Psoas muscle (tissue), 7 donors: ENCODE measurements at regions not wholly inside any gene's neighbourhood (a gene's known extent, or its start where the extent isn't known, plus 50 kb on each side); places are given as distances from the start of the nearest gene placed in this dataset.

ENCODE experiments used
- ATAC-seq, 4 donors: fragments of 200-7000 bp; cut with Tn5 transposase; one replicate each; pipeline ENCODE4 v1.9.1; 2020; ENCODE audit warnings: moderate library complexity in 3 of 4, mild to moderate bottlenecking in 2 of 4
- DNase-seq, 2 donors: peaks; one replicate each; pipeline ENCODE4 v3.0.0-alpha.2; 2020
- H3K27ac ChIP-seq: fragments of 200-600 bp; one replicate; pipeline ENCODE4 v1.8.0; 2022
- H3K27me3 ChIP-seq, 3 donors: fragments of 200-600 bp in 1 of 3; one replicate each; pipeline versions ENCODE4 v1.6.1 to v1.8.0; 2013 to 2022; ENCODE audit warnings: low read length in 2 of 3, mild to moderate bottlenecking in 2 of 3, moderate library complexity in 1 of 3; ENCODE audit not compliant: insufficient read depth in 3 of 3
- H3K36me3 ChIP-seq, 2 donors: fragments of 200-600 bp in 1 of 2; one replicate each; pipeline versions ENCODE4 v1.6.1 to v1.8.0; 2013 to 2022; ENCODE audit warnings: low read depth in 1 of 2, mild to moderate bottlenecking in 1 of 2, moderate library complexity in 1 of 2; ENCODE audit not compliant: insufficient read depth in 1 of 2
- H3K4me1 ChIP-seq: fragments of 200-600 bp; one replicate; pipeline ENCODE4 v1.8.0; 2022
- H3K4me3 ChIP-seq: fragments of 200-600 bp; one replicate; pipeline ENCODE4 v1.8.0; 2022; ENCODE audit warnings: mild to moderate bottlenecking
- H3K9me3 ChIP-seq: fragments of 200-600 bp; one replicate; pipeline ENCODE4 v1.8.0; 2022
- WGBS, 3 donors: extraction: QIAGEN DNeasy Blood & Tissue Kit; methylation state at CpG; one replicate each; pipeline versions ENCODE4 v1.1.6 to v1.1.7; 2013; 5-methylcytosine and 5-hydroxymethylcytosine counted together
- intact Hi-C, 2 donors: fragments of 100-400 bp; cut with DNase I; formaldehyde crosslinking; loops; one replicate each; pipeline versions ENCODE4 v1.11.0 to v1.14.2; 2022
- TF ChIP-seq, protein P1 (sequence below): fragments of 200-600 bp; IDR thresholded peaks from one replicate; pipeline ENCODE4 v1.8.0; 2022; ENCODE audit warnings: antibody characterized with exemption
- donor health status: healthy with polysubstance abuse.
- donor health status: DM: no; HTN: no; CAD: no; lungs with moderate emphysema.
- donor health status: Bipolar disorder and iron deficiency.
- donor health status: healthy.
- donor health status: DM: yes; HTN: yes; CAD: no.
- donor health status: DM: no; HTN: no; CAD: no.
- donor health status: DM: yes; HTN: yes; CAD: no.

DNA sequence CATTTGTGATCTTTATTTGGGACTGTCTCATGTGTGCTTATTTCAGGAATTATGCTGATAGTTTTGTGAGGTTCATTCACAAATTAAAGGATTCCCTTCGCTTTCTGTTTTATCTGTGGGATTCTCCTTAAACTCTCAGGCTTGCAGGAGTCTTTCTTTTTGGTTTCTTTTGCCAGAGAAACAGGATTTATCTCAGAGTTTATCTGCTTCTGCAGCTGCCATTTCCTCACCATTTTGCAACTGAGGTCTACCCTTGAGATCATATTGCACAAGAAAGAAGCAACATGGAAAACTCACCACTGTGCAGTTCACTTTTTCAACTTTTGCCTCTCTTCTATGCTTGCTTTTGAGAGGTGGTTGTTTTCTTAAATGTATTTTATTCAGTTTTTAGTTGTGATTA, 201.0 kb downstream of the PRL start:
- Histone ChIP-seq H3K27me3 (no peaks in the 10 kb centered on the region), H3K4me1 (no peaks in the 10 kb centered on the region), H3K4me3 (no peak overlapping the region), H3K36me3 (no peaks in the 10 kb centered on the region), H3K9me3 (no peaks in the 10 kb centered on the region), H3K27ac (no peak overlapping the region)
- DNase-seq (no peak), ATAC-seq (no peak)
- WGBS, 3 donors = 74 to 88% (median 77%) methylated on average over 1 of the region's 1 CpG
- intact Hi-C loops = no loop called here
- TF ChIP-seq, protein P1, sequence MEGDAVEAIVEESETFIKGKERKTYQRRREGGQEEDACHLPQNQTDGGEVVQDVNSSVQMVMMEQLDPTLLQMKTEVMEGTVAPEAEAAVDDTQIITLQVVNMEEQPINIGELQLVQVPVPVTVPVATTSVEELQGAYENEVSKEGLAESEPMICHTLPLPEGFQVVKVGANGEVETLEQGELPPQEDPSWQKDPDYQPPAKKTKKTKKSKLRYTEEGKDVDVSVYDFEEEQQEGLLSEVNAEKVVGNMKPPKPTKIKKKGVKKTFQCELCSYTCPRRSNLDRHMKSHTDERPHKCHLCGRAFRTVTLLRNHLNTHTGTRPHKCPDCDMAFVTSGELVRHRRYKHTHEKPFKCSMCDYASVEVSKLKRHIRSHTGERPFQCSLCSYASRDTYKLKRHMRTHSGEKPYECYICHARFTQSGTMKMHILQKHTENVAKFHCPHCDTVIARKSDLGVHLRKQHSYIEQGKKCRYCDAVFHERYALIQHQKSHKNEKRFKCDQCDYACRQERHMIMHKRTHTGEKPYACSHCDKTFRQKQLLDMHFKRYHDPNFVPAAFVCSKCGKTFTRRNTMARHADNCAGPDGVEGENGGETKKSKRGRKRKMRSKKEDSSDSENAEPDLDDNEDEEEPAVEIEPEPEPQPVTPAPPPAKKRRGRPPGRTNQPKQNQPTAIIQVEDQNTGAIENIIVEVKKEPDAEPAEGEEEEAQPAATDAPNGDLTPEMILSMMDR = no peak

GRCh38 chr6:22098601-22099031, 198.2 kb downstream of the PRL start:
- Histone ChIP-seq H3K4me1 (no peaks in the 10 kb centered on the region), H3K36me3 (no peaks in the 10 kb centered on the region), H3K27me3 (no peaks in the 10 kb centered on the region), H3K4me3 (no peak overlapping the region), H3K9me3 (no peaks in the 10 kb centered on the region), H3K27ac (no peak overlapping the region)
- DNase-seq (no peak), ATAC-seq (no peak)
- intact Hi-C loops = no loop called here
- TF ChIP-seq, protein P1 = no peak

GRCh38 chr6:22099231-22099630, 197.6 kb downstream of the PRL start:
- Histone ChIP-seq H3K27me3 (no peaks in the 10 kb centered on the region), H3K4me3 (no peak overlapping the region), H3K4me1 (no peaks in the 10 kb centered on the region), H3K27ac (no peak overlapping the region), H3K9me3 (no peaks in the 10 kb centered on the region), H3K36me3 (no peaks in the 10 kb centered on the region)
- no peak for ATAC-seq
- TF ChIP-seq, protein P1 = no peak
- WGBS, 3 donors = 41 to 60% (median 42%) methylated on average over 7 of the region's 7 CpGs
- intact Hi-C loops = no loop called here
- DNase-seq = no peak

- H3K36me3 ChIP-seq = no peaks in the 10 kb centered on the region
- DNase-seq (no peak), ATAC-seq (no peak)
- H3K27me3 ChIP-seq = no peaks in the 10 kb centered on the region
- 74 to 79% (median 77%) methylated on average over 5 of the region's 5 CpGs for WGBS, 3 donors
- TF ChIP-seq, protein P1 = no peak
- H3K4me1 ChIP-seq = no peaks in the 10 kb centered on the region
- no peak overlapping the region for H3K27ac ChIP-seq
- H3K4me3 ChIP-seq = no peak overlapping the region
- intact Hi-C loops = no loop called here
- H3K9me3 ChIP-seq = no peaks in the 10 kb centered on the region
Observed at GRCh38 chr6:22099923-22100322, 196.9 kb downstream of the PRL start.

DNA sequence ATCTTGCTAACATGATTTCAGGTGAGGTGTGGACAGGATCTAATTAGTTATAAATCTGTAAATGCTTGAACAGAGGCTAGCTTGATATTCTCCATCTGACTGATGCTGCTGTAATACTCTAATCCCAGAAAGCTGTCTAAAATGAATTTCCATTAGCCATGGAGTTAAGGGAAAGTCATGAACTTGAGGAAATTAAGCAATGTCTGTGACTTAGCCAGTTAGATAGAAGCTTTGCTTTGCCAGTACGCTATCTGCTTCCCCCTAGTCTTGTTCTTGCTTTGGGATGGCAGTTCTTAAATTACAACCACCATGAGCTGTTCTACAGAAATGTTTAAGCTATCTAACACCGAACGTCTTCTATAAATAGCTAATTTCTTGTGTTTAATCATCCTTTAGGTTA, 195.7 kb downstream of the PRL start:
- no peak for ATAC-seq
- intact Hi-C loops = no loop called here
- H3K9me3 ChIP-seq = no peaks in the 10 kb centered on the region

More for the DNA sequence above, 195.7 kb downstream of the PRL start:
- TF ChIP-seq, protein P1 = no peak
- H3K27me3 ChIP-seq = no peaks in the 10 kb centered on the region
- no peak overlapping the region for H3K4me3 ChIP-seq
- H3K27ac ChIP-seq = no peak overlapping the region
- no peaks in the 10 kb centered on the region for H3K4me1 ChIP-seq
- WGBS, 3 donors = 86 to 88% (median 87%) methylated on average over 3 of the region's 3 CpGs
- H3K36me3 ChIP-seq = no peaks in the 10 kb centered on the region
- no peak for DNase-seq
